Endothelial cell of umbilical vein (primary cell): ENCODE measurements at regions not wholly inside any gene's neighbourhood (a gene's known extent, or its start where the extent isn't known, plus 50 kb on each side); places are given as distances from the start of the nearest gene placed in this dataset.

ENCODE experiments used
- BruUV-seq: library from RNA; stranded (reverse); fragments of 400-500 nt; replicated peaks from 2 replicates; lab custom pipeline; 2021; lab: Mats Ljungman, UMichigan
- CTCF ChIA-PET: fragments of 300-600, 350-600 bp; sonication (Branson Sonifier 250); formaldehyde crosslinking; loops from one replicate; lab custom pipeline; 2021; ENCODE audit warnings: antibody characterized with exemption, inconsistent platforms; lab: Charles Lee
- POLR2A ChIA-PET: fragments of 300-600, 350-600 bp; sonication (Branson Sonifier 250); formaldehyde crosslinking; loops from one replicate; lab custom pipeline; 2021; ENCODE audit warnings: antibody characterized with exemption, inconsistent platforms; lab: Charles Lee
- DNase-seq: peaks from one replicate; pipeline ENCODE4 v3.0.0-alpha.2; 2011; ENCODE audit warnings: low read depth, low spot score
- FAIRE-seq: peaks from 2 replicates; lab custom pipeline; 2011; peaks lifted over from hg19 to GRCh38; lab: Jason Lieb, UNC
- H2AFZ ChIP-seq: 2 replicates; pipeline ENCODE4 v1.6.0; 2012; ENCODE audit warnings: low read depth, low read length, control low read depth, inconsistent platforms
- H3K27ac ChIP-seq: 2 replicates; pipeline ENCODE4 v1.5.1; 2011; ENCODE audit warnings: low read depth, mild to moderate bottlenecking, control low read depth, low read length, moderate library complexity; ENCODE audit not compliant: insufficient read depth
- H3K27me3 ChIP-seq, 2 experiments: 2 replicates each; pipeline versions ENCODE4 v1.6.0 to v1.6.1; 2011; ENCODE audit warnings: low read length in 2 of 2, mixed read lengths in 1 of 2; ENCODE audit not compliant: control insufficient read depth in 2 of 2, insufficient read depth in 2 of 2
- H3K36me3 ChIP-seq, 2 experiments: 2 replicates in 1 of 2; 3 replicates in 1 of 2; pipeline ENCODE4 v1.5.1; 2011; ENCODE audit warnings: low read length in 2 of 2, mild to moderate bottlenecking in 1 of 2, moderate library complexity in 1 of 2; ENCODE audit not compliant: control insufficient read depth in 2 of 2, insufficient read depth in 2 of 2; ENCODE audit errors: extremely low read depth in 1 of 2
- H3K4me1 ChIP-seq: 3 replicates; pipeline ENCODE4 v1.5.1; 2011; ENCODE audit warnings: mild to moderate bottlenecking, low read length; ENCODE audit not compliant: control insufficient read depth, insufficient read depth; ENCODE audit errors: extremely low read depth
- H3K4me2 ChIP-seq: 2 replicates; pipeline ENCODE4 v1.6.1; 2011; ENCODE audit warnings: low read length, control low read depth, mixed read lengths; ENCODE audit not compliant: insufficient read depth
- H3K4me3 ChIP-seq, 3 experiments: fragments of 200-600 bp in 1 of 3; sonication (generic), shearing (Covaris generic) in 1 of 3; replicated peaks in 1 of 3; 2 replicates each; pipeline ENCODE4 v1.5.1; 2011 to 2016; ENCODE audit warnings: control low read depth in 3 of 3, low read length in 3 of 3, mild to moderate bottlenecking in 2 of 3, inconsistent platforms in 1 of 3, low read depth in 1 of 3, moderate library complexity in 1 of 3; ENCODE audit not compliant: insufficient read depth in 1 of 3
- H3K79me2 ChIP-seq: 2 replicates; pipeline ENCODE4 v1.6.0; 2012; ENCODE audit warnings: low read length, inconsistent platforms; ENCODE audit not compliant: control insufficient read depth, insufficient read depth
- H3K9ac ChIP-seq: replicated peaks from 2 replicates; pipeline ENCODE3; 2011; ENCODE audit warnings: low read length, control low read depth; ENCODE audit not compliant: insufficient read depth; ENCODE audit errors: extremely low read depth
- H3K9me1 ChIP-seq: replicated peaks from 3 replicates; pipeline ENCODE4 v1.6.0; 2011; ENCODE audit warnings: mild to moderate bottlenecking, low read length; ENCODE audit not compliant: control insufficient read depth, insufficient read depth; ENCODE audit errors: extremely low read depth
- H3K9me3 ChIP-seq: replicated peaks from 2 replicates; pipeline ENCODE4 v1.5.1; 2012; ENCODE audit warnings: low read length, inconsistent platforms; ENCODE audit not compliant: control insufficient read depth, insufficient read depth
- H4K20me1 ChIP-seq: replicated peaks from 2 replicates; pipeline ENCODE3; 2011; ENCODE audit warnings: mild to moderate bottlenecking, low read length; ENCODE audit not compliant: control insufficient read depth, insufficient read depth; ENCODE audit errors: extremely low read depth
- CTCF ChIP-seq, 2 donors: IDR thresholded peaks; 1 replicate in 1 of 2; 2 replicates in 1 of 2; pipeline ENCODE4 v1.5.1; 2011; ENCODE audit warnings: low read length in 2 of 2, mild to moderate bottlenecking in 2 of 2, moderate library complexity in 2 of 2, control low read depth in 1 of 2, inconsistent platforms in 1 of 2, low read depth in 1 of 2; ENCODE audit not compliant: insufficient read depth in 1 of 2; ENCODE audit errors: extremely low read depth in 1 of 2
- EZH2 ChIP-seq: IDR thresholded peaks from 2 replicates; pipeline ENCODE4 v1.6.1; 2012; ENCODE audit warnings: borderline replicate concordance, low read depth, mild to moderate bottlenecking, moderate library complexity, low read length, inconsistent platforms; ENCODE audit not compliant: severe bottlenecking
- FOS ChIP-seq: IDR thresholded peaks from 2 replicates; pipeline ENCODE4 v1.6.1; 2011; ENCODE audit warnings: mild to moderate bottlenecking, low read length, moderate library complexity, borderline replicate concordance; ENCODE audit not compliant: insufficient read depth
- GATA2 ChIP-seq: IDR thresholded peaks from 2 replicates; pipeline ENCODE4 v1.7.0; 2011; ENCODE audit warnings: low read depth, mild to moderate bottlenecking, moderate library complexity, mixed read lengths, low read length; ENCODE audit not compliant: insufficient read length, insufficient read depth
- JUN ChIP-seq: IDR thresholded peaks from 2 replicates; pipeline ENCODE4 v1.6.1; 2011; ENCODE audit warnings: borderline replicate concordance, low read depth; ENCODE audit not compliant: insufficient read length, insufficient read depth
- MAX ChIP-seq: IDR thresholded peaks from 2 replicates; pipeline ENCODE4 v1.6.1; 2011; ENCODE audit not compliant: insufficient read depth, insufficient read length
- MYC ChIP-seq: IDR thresholded peaks from one replicate; pipeline ENCODE4 v1.6.1; 2011; ENCODE audit warnings: mild to moderate bottlenecking, low read depth, low read length
- POLR2A ChIP-seq: IDR thresholded peaks from 2 replicates; pipeline ENCODE4 v1.6.1; 2012; ENCODE audit warnings: low read depth, mild to moderate bottlenecking, control low read depth, low read length
- POLR2AphosphoS5 ChIP-seq: IDR thresholded peaks from 2 replicates; pipeline ENCODE4 v1.6.1; 2012; ENCODE audit warnings: low read depth, mild to moderate bottlenecking, control low read depth, low read length, moderate library complexity; ENCODE audit not compliant: insufficient read depth
- dilution Hi-C: fragments of 300-500 bp; cut with MboI; formaldehyde crosslinking; loops from one replicate; pipeline ENCODE4 v1.15.0; 2019; ENCODE audit warnings: low sequenced_read_pairs; ENCODE audit not compliant: extremely low pct_ligation_motif_present
- intact Hi-C: fragments of 100-400 bp; cut with micrococcal nuclease; formaldehyde crosslinking; loops from one replicate; pipeline ENCODE4 v1.10.0; 2022

- POLR2A ChIA-PET, result no interaction called here
- Histone ChIP-seq H3K4me1 (no peaks in the 10 kb centered on the region), H3K9ac (no peak overlapping the region), H3K9me1 (no peaks in the 10 kb centered on the region), H2AFZ (no peak overlapping the region), H3K9me3 (no peaks in the 10 kb centered on the region), H4K20me1 (no peaks in the 10 kb centered on the region), H3K79me2 (no peaks in the 10 kb centered on the region), H3K27ac (no peak overlapping the region), H3K27me3 (no peaks in the 10 kb centered on the region), H3K36me3 (no peaks in the 10 kb centered on the region), H3K4me3 (no peak overlapping the region), H3K4me2 (no peak overlapping the region)
- BruUV-seq, result no TSS peak
- intact Hi-C loops (no loop called here), dilution Hi-C loops (no loop called here)
- TF ChIP-seq JUN, result no peak
- no peak for TF ChIP-seq MYC
- no peak for TF ChIP-seq MAX
- TF ChIP-seq POLR2A, result no peak
- no peak for TF ChIP-seq EZH2
- TF ChIP-seq POLR2AphosphoS5, result no peak
- TF ChIP-seq FOS, result no peak
- TF ChIP-seq CTCF (IDR thresholded peaks at IDR 0.05; ENCODE audit: extremely low read depth in 1 of 2, insufficient read depth in 1 of 2, low read depth in 1 of 2, low read length in 2 of 2), result no peak
- TF ChIP-seq GATA2, result no peak
- CTCF ChIA-PET, result no interaction called here
- DNase-seq, result no peak
- FAIRE-seq, result no peak
Measured at GRCh38 chr1:175893192-175893591, 149.8 kb upstream of the TNR start.
